ENCODE measurements at regions not wholly inside any gene's neighbourhood (a gene's known extent, or its start where the extent isn't known, plus 50 kb on each side); places are given as distances from the start of the nearest gene placed in this dataset.
"Not testable (repeated sequence)": the region's sequence is repeated elsewhere in the genome, so short reads cannot be mapped to it uniquely, and the experiment has no call there.

DNA sequence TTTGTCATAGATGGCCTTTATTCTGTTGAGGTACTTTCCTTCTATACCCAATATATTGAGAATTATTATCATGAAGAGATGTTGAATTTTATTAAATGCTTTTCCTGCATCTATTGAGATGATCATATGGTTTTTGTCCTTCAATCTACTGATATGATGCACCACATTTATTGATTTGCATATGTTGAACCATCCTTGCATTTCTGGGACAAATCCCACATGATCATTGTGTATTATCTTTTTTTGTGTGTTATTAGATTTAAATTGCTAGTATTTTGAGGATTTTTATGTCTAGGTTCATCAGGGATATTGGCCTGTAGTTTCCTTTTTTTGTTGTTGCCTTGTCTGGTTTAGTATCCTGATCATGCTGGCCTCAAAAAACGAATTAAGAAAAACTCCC lies 124.5 kb upstream of the CES5A start:
- H3K9me3 Mint-ChIP-seq (ENCODE audit: unreplicated experiment) = no peaks in the 10 kb centered on the region
- H3K4me1 Mint-ChIP-seq (ENCODE audit: low read depth, unreplicated experiment) = no peaks in the 10 kb centered on the region
- no peaks in the 10 kb centered on the region for H3K27me3 Mint-ChIP-seq (ENCODE audit: unreplicated experiment)
- DNase-seq = no peak
- TF ChIP-seq, protein P1, sequence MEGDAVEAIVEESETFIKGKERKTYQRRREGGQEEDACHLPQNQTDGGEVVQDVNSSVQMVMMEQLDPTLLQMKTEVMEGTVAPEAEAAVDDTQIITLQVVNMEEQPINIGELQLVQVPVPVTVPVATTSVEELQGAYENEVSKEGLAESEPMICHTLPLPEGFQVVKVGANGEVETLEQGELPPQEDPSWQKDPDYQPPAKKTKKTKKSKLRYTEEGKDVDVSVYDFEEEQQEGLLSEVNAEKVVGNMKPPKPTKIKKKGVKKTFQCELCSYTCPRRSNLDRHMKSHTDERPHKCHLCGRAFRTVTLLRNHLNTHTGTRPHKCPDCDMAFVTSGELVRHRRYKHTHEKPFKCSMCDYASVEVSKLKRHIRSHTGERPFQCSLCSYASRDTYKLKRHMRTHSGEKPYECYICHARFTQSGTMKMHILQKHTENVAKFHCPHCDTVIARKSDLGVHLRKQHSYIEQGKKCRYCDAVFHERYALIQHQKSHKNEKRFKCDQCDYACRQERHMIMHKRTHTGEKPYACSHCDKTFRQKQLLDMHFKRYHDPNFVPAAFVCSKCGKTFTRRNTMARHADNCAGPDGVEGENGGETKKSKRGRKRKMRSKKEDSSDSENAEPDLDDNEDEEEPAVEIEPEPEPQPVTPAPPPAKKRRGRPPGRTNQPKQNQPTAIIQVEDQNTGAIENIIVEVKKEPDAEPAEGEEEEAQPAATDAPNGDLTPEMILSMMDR (IDR thresholded peaks at IDR 0.05; ENCODE audit: partially characterized antibody, unreplicated experiment) = no peak
- no peak overlapping the region for H3K27ac Mint-ChIP-seq (ENCODE audit: unreplicated experiment)
- no peak overlapping the region for H3K4me3 Mint-ChIP-seq (ENCODE audit: unreplicated experiment)
- H3K36me3 Mint-ChIP-seq (ENCODE audit: unreplicated experiment) = peaks cover 13% of the 10 kb centered on the region

GRCh38 chr16:55993088-55993487 lies 117.9 kb upstream of the CES5A start:
- Mint-ChIP-seq H3K4me1 (ENCODE audit: low read depth, unreplicated experiment) (no peaks in the 10 kb centered on the region), H3K27ac (ENCODE audit: unreplicated experiment) (no peak overlapping the region), H3K36me3 (ENCODE audit: unreplicated experiment) (no peaks in the 10 kb centered on the region), H3K27me3 (ENCODE audit: unreplicated experiment) (no peaks in the 10 kb centered on the region), H3K9me3 (ENCODE audit: unreplicated experiment) (no peaks in the 10 kb centered on the region), H3K4me3 (ENCODE audit: unreplicated experiment) (no peak overlapping the region)
- no peak for DNase-seq
- TF ChIP-seq, protein P1 (IDR thresholded peaks at IDR 0.05; ENCODE audit: partially characterized antibody, unreplicated experiment) = no peak

GRCh38 chr16:55992551-55992950 lies 117.4 kb upstream of the CES5A start:
- TF ChIP-seq, protein P1 (IDR thresholded peaks at IDR 0.05; ENCODE audit: partially characterized antibody, unreplicated experiment) = no peak
- no peak overlapping the region for H3K4me3 Mint-ChIP-seq (ENCODE audit: unreplicated experiment)
- no peak overlapping the region for H3K27ac Mint-ChIP-seq (ENCODE audit: unreplicated experiment)
- H3K27me3 Mint-ChIP-seq (ENCODE audit: unreplicated experiment) = no peaks in the 10 kb centered on the region
- no peak for DNase-seq
- no peaks in the 10 kb centered on the region for H3K9me3 Mint-ChIP-seq (ENCODE audit: unreplicated experiment)
- H3K36me3 Mint-ChIP-seq (ENCODE audit: unreplicated experiment) = no peaks in the 10 kb centered on the region
- H3K4me1 Mint-ChIP-seq (ENCODE audit: low read depth, unreplicated experiment) = no peaks in the 10 kb centered on the region

- Mint-ChIP-seq H3K36me3 (ENCODE audit: unreplicated experiment) (no peaks in the 10 kb centered on the region), H3K27me3 (ENCODE audit: unreplicated experiment) (no peaks in the 10 kb centered on the region), H3K9me3 (ENCODE audit: unreplicated experiment) (no peaks in the 10 kb centered on the region), H3K4me3 (ENCODE audit: unreplicated experiment) (no peak overlapping the region), H3K4me1 (ENCODE audit: low read depth, unreplicated experiment) (no peaks in the 10 kb centered on the region), H3K27ac (ENCODE audit: unreplicated experiment) (no peak overlapping the region)
- DNase-seq = no peak
- TF ChIP-seq, protein P1 (IDR thresholded peaks at IDR 0.05; ENCODE audit: partially characterized antibody, unreplicated experiment) = no peak
Observed at GRCh38 chr16:55991843-55992242, 116.7 kb upstream of the CES5A start.

GRCh38 chr16:55989569-55989907 lies 114.4 kb upstream of the CES5A start:
- TF ChIP-seq, protein P1 (IDR thresholded peaks at IDR 0.05; ENCODE audit: partially characterized antibody, unreplicated experiment) = no peak
- Mint-ChIP-seq H3K27ac (ENCODE audit: unreplicated experiment) (no peak overlapping the region), H3K27me3 (ENCODE audit: unreplicated experiment) (no peaks in the 10 kb centered on the region), H3K4me1 (ENCODE audit: low read depth, unreplicated experiment) (no peaks in the 10 kb centered on the region), H3K9me3 (ENCODE audit: unreplicated experiment) (no peaks in the 10 kb centered on the region), H3K36me3 (ENCODE audit: unreplicated experiment) (no peaks in the 10 kb centered on the region), H3K4me3 (ENCODE audit: unreplicated experiment) (no peak overlapping the region)
- DNase-seq = no peak

DNA sequence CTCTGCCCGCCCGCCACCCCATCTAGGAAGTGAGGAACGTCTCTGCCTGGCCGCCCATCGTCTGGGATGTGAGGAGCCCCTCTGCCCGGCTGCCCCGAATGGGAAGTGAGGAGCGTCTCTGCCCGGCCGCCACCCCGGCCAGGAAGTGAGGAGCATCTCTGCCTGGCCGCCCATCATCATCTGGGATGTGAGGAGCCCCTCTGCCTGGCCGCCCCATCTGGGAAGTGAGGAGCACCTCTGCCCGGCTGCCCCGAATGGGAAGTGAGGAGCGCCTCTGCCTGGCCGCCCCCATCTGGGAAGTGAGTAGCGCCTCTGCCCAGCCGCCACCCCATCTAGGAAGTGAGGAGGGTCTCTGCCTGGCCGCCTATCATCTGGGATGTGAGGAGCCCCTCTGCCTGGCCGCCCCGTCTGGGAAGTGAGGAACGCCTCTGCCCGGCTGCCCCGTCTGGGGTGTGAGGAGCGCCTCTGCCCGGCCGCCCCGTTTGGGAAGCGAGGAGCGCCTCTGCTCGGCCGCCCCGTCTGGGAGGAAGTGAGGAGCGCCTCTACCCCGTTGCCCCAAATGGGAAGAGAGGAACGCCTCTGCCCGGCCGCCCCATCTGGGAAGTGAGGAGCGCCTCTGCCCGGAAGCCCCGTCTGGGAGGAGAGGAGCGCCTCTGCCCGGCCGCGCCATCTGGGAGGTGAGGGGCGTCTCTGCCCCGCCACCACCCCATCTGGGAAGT lies 113.8 kb upstream of the CES5A start:
- not testable (repeated sequence) for H3K4me3 Mint-ChIP-seq (ENCODE audit: unreplicated experiment); H3K9me3 Mint-ChIP-seq (ENCODE audit: unreplicated experiment); H3K27ac Mint-ChIP-seq (ENCODE audit: unreplicated experiment); H3K4me1 Mint-ChIP-seq (ENCODE audit: low read depth, unreplicated experiment); DNase-seq; H3K27me3 Mint-ChIP-seq (ENCODE audit: unreplicated experiment); H3K36me3 Mint-ChIP-seq (ENCODE audit: unreplicated experiment)
